Astrocyte of the cerebellum (primary cell): ENCODE measurements at regions not wholly inside any gene's neighbourhood (a gene's known extent, or its start where the extent isn't known, plus 50 kb on each side); places are given as distances from the start of the nearest gene placed in this dataset.

Experiments used
- DNase-seq: peaks from one replicate; pipeline ENCODE4 v3.0.0-alpha.2; 2011; ENCODE audit warnings: low read depth
- H3K4me3 ChIP-seq: 2 replicates; pipeline ENCODE4 v1.5.1; 2011; ENCODE audit warnings: mild to moderate bottlenecking, low read depth, low read length, moderate library complexity
- in situ Hi-C: cut with HindIII; loops from 2 replicates; pipeline ENCODE4 v1.10.0; 2017; ENCODE audit warnings: low sequenced_read_pairs
- TF ChIP-seq, protein P1 (sequence below): IDR thresholded peaks from 2 replicates; pipeline ENCODE4 v1.5.1; 2012; ENCODE audit warnings: low read length, low read depth, moderate library complexity, mild to moderate bottlenecking; ENCODE audit errors: missing control alignments

DNA sequence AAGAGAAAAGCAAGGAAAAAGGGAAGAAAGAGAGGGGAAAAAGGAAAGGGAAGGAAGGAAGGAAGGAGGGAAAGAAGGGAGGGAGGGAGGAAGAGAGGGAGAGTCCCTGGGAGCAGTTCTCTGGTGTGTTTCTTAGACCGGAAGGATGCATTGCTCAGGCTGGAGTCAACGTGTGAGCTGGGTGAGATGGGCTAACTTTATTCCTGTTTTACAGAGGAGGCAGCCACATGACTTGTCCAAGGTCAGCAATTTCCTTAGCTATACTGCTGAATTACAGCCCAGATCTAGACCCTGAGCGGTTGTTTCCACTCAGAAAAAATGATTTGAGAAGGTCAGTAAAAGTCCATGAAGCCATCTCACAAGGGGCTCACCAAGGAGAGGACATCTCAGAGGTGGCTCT lies 86.6 kb upstream of the APCDD1 start:
- in situ Hi-C loops: no loop called here
- H3K4me3 ChIP-seq: no peak overlapping the region
- TF ChIP-seq, protein P1, sequence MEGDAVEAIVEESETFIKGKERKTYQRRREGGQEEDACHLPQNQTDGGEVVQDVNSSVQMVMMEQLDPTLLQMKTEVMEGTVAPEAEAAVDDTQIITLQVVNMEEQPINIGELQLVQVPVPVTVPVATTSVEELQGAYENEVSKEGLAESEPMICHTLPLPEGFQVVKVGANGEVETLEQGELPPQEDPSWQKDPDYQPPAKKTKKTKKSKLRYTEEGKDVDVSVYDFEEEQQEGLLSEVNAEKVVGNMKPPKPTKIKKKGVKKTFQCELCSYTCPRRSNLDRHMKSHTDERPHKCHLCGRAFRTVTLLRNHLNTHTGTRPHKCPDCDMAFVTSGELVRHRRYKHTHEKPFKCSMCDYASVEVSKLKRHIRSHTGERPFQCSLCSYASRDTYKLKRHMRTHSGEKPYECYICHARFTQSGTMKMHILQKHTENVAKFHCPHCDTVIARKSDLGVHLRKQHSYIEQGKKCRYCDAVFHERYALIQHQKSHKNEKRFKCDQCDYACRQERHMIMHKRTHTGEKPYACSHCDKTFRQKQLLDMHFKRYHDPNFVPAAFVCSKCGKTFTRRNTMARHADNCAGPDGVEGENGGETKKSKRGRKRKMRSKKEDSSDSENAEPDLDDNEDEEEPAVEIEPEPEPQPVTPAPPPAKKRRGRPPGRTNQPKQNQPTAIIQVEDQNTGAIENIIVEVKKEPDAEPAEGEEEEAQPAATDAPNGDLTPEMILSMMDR: no peak
- DNase-seq: no peak

GRCh38 chr18:10368456-10369453 lies 85.7 kb upstream of the APCDD1 start:
- in situ Hi-C loops: no loop called here
- no peak for DNase-seq
- TF ChIP-seq, protein P1: no peak
- no peak overlapping the region for H3K4me3 ChIP-seq

DNA sequence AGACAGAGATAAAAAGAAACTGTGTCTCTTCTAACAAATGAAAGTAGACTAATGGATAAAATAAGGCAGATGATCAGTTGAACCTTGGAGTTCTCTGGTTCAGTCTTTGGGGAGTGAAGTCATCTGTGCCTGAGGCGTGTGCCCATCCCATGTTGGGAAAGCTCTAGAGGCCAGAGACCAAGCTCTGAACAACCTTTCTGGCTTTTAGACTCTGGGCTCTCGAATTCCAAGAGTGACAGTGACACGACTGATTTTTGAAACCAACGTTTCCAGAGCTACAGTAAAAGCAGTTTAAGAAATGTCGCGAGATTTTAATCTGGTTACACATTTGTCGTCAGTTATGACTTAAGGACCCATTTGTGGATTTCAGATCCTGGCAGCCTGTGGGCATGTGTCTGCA lies 83.7 kb upstream of the APCDD1 start:
- in situ Hi-C loops: no loop called here
- H3K4me3 ChIP-seq: no peak overlapping the region
- TF ChIP-seq, protein P1: no peak
- DNase-seq: no peak

DNA sequence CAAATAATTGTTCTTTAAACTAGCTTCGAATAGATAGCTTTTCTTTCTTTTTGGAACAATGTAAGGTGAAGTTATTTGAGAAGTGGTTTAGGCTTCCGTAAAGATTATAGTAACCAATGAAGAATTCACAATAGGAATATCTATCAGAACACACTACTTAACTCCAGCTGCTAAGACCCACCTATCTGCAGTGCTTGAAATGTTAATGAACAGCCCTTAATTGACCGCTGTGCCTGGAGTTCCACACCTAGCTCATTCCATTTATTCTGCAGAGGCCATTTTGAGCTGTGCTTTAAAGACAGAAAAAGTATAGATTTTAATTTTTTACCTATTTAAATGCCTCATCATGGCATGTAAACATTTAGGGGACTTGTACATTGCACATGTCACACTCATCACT lies 83.3 kb upstream of the APCDD1 start:
- in situ Hi-C loops: no loop called here
- DNase-seq: no peak
- TF ChIP-seq, protein P1: no peak
- H3K4me3 ChIP-seq: no peak overlapping the region

GRCh38 chr18:10374195-10374594 lies 80.2 kb upstream of the APCDD1 start:
- H3K4me3 ChIP-seq: no peak overlapping the region
- TF ChIP-seq, protein P1: no peak
- in situ Hi-C loops: no loop called here
- DNase-seq: no peak

- no peak for DNase-seq
- H3K4me3 ChIP-seq: no peak overlapping the region
- TF ChIP-seq, protein P1: no peak
- in situ Hi-C loops: no loop called here
These were observed 79.7 kb upstream of the APCDD1 start for GRCh38 chr18:10374636-10375293.
